ENCODE measurements at regions not wholly inside any gene's neighbourhood (a gene's known extent, or its start where the extent isn't known, plus 50 kb on each side); places are given as distances from the start of the nearest gene placed in this dataset.

DNA sequence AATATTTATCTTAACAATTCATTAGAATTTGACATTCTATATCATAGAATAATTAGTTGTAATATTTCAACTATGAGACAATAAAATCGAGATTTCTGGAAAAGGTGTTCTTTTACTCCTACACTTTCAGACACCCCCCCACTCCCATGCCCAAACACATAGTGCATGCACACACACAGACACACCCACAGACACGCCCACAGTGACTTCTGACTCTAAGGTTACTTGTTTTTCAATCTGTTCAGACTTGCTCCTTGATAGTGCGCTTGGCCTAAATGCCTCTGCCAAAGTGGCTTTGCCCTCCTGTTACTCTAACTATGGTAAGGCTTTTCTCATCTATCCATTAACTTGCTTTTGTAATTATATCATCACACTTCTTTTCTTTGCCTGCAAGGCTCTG, 144.0 kb upstream of the PPP1R3A start:
- H3K36me3 Mint-ChIP-seq (ENCODE audit: low read depth) = no peaks in the 10 kb centered on the region
- TF ChIP-seq, protein P1, sequence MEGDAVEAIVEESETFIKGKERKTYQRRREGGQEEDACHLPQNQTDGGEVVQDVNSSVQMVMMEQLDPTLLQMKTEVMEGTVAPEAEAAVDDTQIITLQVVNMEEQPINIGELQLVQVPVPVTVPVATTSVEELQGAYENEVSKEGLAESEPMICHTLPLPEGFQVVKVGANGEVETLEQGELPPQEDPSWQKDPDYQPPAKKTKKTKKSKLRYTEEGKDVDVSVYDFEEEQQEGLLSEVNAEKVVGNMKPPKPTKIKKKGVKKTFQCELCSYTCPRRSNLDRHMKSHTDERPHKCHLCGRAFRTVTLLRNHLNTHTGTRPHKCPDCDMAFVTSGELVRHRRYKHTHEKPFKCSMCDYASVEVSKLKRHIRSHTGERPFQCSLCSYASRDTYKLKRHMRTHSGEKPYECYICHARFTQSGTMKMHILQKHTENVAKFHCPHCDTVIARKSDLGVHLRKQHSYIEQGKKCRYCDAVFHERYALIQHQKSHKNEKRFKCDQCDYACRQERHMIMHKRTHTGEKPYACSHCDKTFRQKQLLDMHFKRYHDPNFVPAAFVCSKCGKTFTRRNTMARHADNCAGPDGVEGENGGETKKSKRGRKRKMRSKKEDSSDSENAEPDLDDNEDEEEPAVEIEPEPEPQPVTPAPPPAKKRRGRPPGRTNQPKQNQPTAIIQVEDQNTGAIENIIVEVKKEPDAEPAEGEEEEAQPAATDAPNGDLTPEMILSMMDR (conservative IDR thresholded peaks at IDR 0.05) = no peak
- peaks cover 11% of the 10 kb centered on the region for H3K27me3 Mint-ChIP-seq (ENCODE audit: low read depth)
- H3K27ac Mint-ChIP-seq (ENCODE audit: unreplicated experiment) = no peak overlapping the region
- no peak for DNase-seq (ENCODE audit: low read depth, low spot score)
- no peaks in the 10 kb centered on the region for H3K4me1 Mint-ChIP-seq
- no peak overlapping the region for H3K4me3 Mint-ChIP-seq
- H3K9me3 Mint-ChIP-seq = no peaks in the 10 kb centered on the region

DNA sequence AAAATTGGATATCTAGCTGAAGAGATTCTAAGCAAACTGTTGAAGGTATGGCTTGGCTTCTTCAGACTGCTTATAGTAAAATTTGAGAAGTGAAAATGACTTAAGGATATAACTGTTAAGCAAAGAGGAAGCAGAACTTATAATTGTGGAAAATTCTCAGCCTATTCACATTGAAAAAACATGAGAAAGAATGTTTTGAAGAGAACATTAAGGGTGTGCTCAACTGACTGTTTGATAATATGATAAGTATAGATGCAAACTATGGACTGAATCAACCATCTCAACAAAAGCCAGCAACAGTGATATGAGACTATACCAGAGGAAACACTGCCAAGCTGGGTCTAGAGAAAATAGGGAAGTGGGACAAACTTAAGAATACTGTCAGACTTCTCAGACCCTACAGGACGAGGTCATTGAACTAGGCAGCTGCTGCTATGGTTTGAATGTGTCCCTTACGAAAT, 133.1 kb upstream of the PPP1R3A start:
- Mint-ChIP-seq H3K27me3 (ENCODE audit: low read depth) (no peaks in the 10 kb centered on the region), H3K27ac (ENCODE audit: unreplicated experiment) (no peak overlapping the region)
- no peak for DNase-seq (ENCODE audit: low read depth, low spot score)

DNA sequence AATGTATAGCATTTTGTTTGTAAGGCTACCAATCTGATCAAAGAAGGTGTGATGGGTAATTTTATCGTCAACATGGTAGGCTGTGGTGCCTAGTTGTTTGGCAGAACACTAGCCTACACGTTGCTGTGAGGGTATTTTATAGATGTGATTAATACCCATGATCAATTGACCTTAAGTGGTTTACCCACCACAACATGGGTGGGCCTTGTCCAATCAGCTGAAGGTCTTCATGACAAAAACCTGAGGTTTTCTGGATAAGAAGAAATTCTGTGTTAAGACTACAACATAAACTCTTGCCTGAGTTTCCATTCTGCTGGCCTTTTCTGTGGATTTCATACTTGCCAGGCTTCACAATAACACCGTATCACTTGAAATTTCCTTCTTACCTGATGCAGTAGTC, 131.8 kb upstream of the PPP1R3A start:
- no peaks in the 10 kb centered on the region for H3K36me3 Mint-ChIP-seq (ENCODE audit: low read depth)
- TF ChIP-seq, protein P1 (conservative IDR thresholded peaks at IDR 0.05) = no peak
- H3K27me3 Mint-ChIP-seq (ENCODE audit: low read depth) = no peaks in the 10 kb centered on the region
- no peak overlapping the region for H3K4me3 Mint-ChIP-seq
- H3K9me3 Mint-ChIP-seq = peaks cover 2% of the 10 kb centered on the region
- no peak for DNase-seq (ENCODE audit: low read depth, low spot score)
- H3K4me1 Mint-ChIP-seq = no peaks in the 10 kb centered on the region
- no peak overlapping the region for H3K27ac Mint-ChIP-seq (ENCODE audit: unreplicated experiment)

More for the DNA sequence above, 133.1 kb upstream of the PPP1R3A start:
- no peak overlapping the region for H3K4me3 Mint-ChIP-seq
- H3K9me3 Mint-ChIP-seq = peaks cover 2% of the 10 kb centered on the region
- no peaks in the 10 kb centered on the region for H3K4me1 Mint-ChIP-seq
- H3K36me3 Mint-ChIP-seq (ENCODE audit: low read depth) = no peaks in the 10 kb centered on the region
- TF ChIP-seq, protein P1 (conservative IDR thresholded peaks at IDR 0.05) = no peak

DNA sequence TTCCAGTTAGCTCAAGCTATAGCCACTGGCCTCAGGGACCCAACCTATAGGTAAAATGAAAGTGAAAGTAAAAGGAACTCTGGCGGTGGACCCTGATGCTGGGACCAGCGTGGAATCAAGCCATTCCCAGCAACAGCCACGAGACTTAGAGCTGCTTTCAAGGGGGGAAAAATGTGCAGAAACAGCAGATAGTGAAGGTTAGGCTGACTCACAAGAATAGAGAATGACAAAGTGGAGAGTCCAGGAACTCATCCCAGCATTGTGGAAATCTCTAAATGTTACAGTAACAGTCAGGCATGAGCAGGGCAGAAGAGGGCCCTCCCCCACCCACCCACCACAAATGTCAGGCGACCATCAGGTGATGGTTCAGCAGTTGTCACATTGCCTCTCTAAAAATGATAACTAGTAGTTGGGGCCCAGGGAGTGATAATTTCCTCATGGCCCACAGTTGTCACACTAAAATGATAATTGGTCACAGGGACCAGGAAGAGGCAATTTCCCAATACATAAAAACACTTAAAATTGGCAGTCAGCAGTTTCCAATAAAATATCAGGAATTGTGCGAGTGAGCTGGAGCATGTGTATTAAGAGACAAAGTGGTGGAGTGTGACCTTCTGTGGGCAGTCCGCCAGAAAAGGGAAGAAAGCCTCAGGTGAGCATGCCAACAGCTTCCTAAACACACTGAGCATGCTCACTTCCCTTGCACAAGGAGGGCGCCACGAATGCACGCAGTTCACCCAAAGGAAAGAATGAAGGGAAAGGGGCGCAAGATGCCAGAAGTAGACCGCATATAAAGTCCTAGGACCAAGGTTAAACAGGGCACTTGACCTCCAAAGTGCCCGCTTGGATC, 129.8 kb upstream of the PPP1R3A start:
- Mint-ChIP-seq H3K4me3 (no peak overlapping the region), H3K36me3 (ENCODE audit: low read depth) (no peaks in the 10 kb centered on the region), H3K27ac (ENCODE audit: unreplicated experiment) (no peak overlapping the region), H3K4me1 (no peaks in the 10 kb centered on the region), H3K27me3 (ENCODE audit: low read depth) (no peaks in the 10 kb centered on the region), H3K9me3 (peaks cover 2% of the 10 kb centered on the region)
- TF ChIP-seq, protein P1 (conservative IDR thresholded peaks at IDR 0.05) = no peak
- no peak for DNase-seq (ENCODE audit: low read depth, low spot score)

DNA sequence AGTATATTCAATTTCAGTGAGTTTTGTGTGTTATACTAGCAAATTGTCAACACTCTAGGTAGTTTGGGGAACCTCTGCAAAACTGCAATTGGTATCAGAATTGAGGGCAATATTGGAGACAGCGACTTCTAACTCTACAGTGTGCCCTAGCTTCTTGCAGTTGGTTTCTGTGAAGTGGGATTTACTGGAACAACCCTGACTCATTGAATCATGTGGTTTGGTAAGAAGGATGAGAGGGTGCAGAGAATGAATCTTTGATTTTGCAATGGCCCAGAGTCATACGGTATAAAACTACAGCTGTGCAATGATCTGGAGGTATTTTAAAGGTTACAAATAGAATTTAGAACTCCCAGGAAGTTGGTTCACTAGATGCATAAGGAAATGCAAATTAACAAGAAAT, 129.1 kb upstream of the PPP1R3A start:
- H3K4me1 Mint-ChIP-seq = no peaks in the 10 kb centered on the region
- no peaks in the 10 kb centered on the region for H3K36me3 Mint-ChIP-seq (ENCODE audit: low read depth)
- no peaks in the 10 kb centered on the region for H3K27me3 Mint-ChIP-seq (ENCODE audit: low read depth)
- H3K4me3 Mint-ChIP-seq = no peak overlapping the region
- H3K27ac Mint-ChIP-seq (ENCODE audit: unreplicated experiment) = no peak overlapping the region
- DNase-seq (ENCODE audit: low read depth, low spot score) = no peak
- TF ChIP-seq, protein P1 (conservative IDR thresholded peaks at IDR 0.05) = no peak
- no peaks in the 10 kb centered on the region for H3K9me3 Mint-ChIP-seq
